ENCODE measurements at regions not wholly inside any gene's neighbourhood (a gene's known extent, or its start where the extent isn't known, plus 50 kb on each side); places are given as distances from the start of the nearest gene placed in this dataset.

- DNase-seq (no peak), ATAC-seq (no peak)
Measured at GRCh38 chr20:29740951-29741593, 1516.4 kb upstream of the DEFB115 start.

DNA sequence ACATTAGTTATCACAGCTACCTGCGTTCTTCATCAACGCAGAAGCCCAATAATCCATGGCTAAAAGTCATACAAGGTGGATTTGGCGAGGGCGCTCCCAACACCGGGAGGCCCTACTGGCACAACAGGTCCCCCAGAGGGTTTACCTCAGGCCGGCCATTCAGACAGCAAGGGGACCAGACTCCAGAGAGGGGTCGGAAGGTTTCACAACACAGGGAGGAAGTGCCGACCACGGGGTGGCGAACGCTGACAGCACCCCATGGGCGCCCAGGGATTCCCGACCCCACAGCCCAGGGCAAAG is 1515.9 kb upstream of the DEFB115 start:
- Histone ChIP-seq H3K4me1 (no peaks in the 10 kb centered on the region), H3K4me3 (no peak overlapping the region), H3K27ac (no peak overlapping the region), H3K36me3 (no peaks in the 10 kb centered on the region), H3K9me3 (peaks cover 0 to 33% (median 18%) of the 10 kb centered on the region in 12 donors), H3K27me3 (peaks cover 0 to 46% (median 0%) of the 10 kb centered on the region in 9 donors)
- DNase-seq (no peak), ATAC-seq (no peak)
- no peak for TF ChIP-seq POLR2A (IDR thresholded peaks at IDR 0.05)
- no peak for TF ChIP-seq CTCF (IDR thresholded peaks at IDR 0.05)
- WGBS, 4 donors = 25 to 71% (median 48%) methylated on average over 8 to 13 of the region's 13 CpGs
- intact Hi-C loops (cut with DNase I) = no loop called here

More at GRCh38 chr20:29740951-29741593, 1516.4 kb upstream of the DEFB115 start:
- H3K4me1 ChIP-seq = no peaks in the 10 kb centered on the region
- H3K9me3 ChIP-seq = peaks cover 0 to 38% (median 20%) of the 10 kb centered on the region in 12 donors
- H3K4me3 ChIP-seq = no peak overlapping the region
- H3K27ac ChIP-seq = no peak overlapping the region
- intact Hi-C loops (cut with DNase I) = no loop called here
- TF ChIP-seq CTCF (IDR thresholded peaks at IDR 0.05) (no peak), POLR2A (IDR thresholded peaks at IDR 0.05) (no peak)
- H3K27me3 ChIP-seq = peaks cover 0 to 46% (median 0%) of the 10 kb centered on the region in 9 donors
- 31 to 69% (median 50%) methylated on average over 27 to 51 of the region's 51 CpGs for WGBS, 4 donors
- H3K36me3 ChIP-seq = no peaks in the 10 kb centered on the region

GRCh38 chr20:29741894-29742698 is 1515.4 kb upstream of the DEFB115 start:
- Histone ChIP-seq H3K27me3 (peaks cover 0 to 46% (median 0%) of the 10 kb centered on the region in 9 donors), H3K36me3 (no peaks in the 10 kb centered on the region), H3K4me1 (no peaks in the 10 kb centered on the region), H3K4me3 (no peak overlapping the region), H3K9me3 (peaks cover 0 to 28% (median 15%) of the 10 kb centered on the region in 12 donors), H3K27ac (no peak overlapping the region)
- ATAC-seq (peak in 1 of 4 donors; percentile 51), DNase-seq (no peak)
- TF ChIP-seq CTCF (IDR thresholded peaks at IDR 0.05) (no peak), POLR2A (IDR thresholded peaks at IDR 0.05) (no peak)
- intact Hi-C loops (cut with DNase I) = no loop called here
- WGBS, 4 donors = 31 to 70% (median 51%) methylated on average over 61 to 88 of the region's 88 CpGs

GRCh38 chr20:29742699-29743100 is 1514.8 kb upstream of the DEFB115 start:
- H3K36me3 ChIP-seq = no peaks in the 10 kb centered on the region
- WGBS, 4 donors = 26 to 66% (median 44%) methylated on average over 38 to 41 of the region's 41 CpGs
- H3K27me3 ChIP-seq = peaks cover 0 to 46% (median 0%) of the 10 kb centered on the region in 9 donors
- peaks cover 0 to 22% (median 9%) of the 10 kb centered on the region in 12 donors for H3K9me3 ChIP-seq
- H3K4me3 ChIP-seq = no peak overlapping the region
- H3K4me1 ChIP-seq = no peaks in the 10 kb centered on the region
- DNase-seq (no peak), ATAC-seq (no peak)
- TF ChIP-seq POLR2A (IDR thresholded peaks at IDR 0.05) (no peak), CTCF (IDR thresholded peaks at IDR 0.05) (no peak)
- no peak overlapping the region for H3K27ac ChIP-seq
- intact Hi-C loops (cut with DNase I) = no loop called here
